ENCODE measurements at regions not wholly inside any gene's neighbourhood (a gene's known extent, or its start where the extent isn't known, plus 50 kb on each side); places are given as distances from the start of the nearest gene placed in this dataset.

DNA sequence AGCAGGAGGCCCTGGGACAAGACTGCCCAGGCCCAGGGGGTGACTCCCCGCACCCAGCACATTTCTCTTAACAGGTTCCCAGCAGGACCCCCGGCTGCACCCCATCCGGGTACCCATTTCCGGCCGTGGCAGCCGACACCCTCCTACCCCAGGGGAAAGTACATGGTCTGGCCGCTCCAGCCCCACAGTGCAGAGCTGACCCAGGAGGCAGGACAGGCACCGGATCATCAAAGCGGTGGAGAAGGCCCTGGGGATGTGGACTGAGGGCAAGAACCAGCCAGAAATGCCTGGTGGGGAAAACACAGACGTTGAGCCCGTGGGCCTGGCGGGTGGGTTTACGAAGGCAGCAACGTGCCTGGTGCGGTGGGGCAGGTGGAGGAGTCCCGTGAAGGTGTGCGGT is 79.5 kb upstream of the GPC1 start:
- TF ChIP-seq CTCF (conservative IDR thresholded peaks at IDR 0.05 in 1 of 2, IDR thresholded peaks at IDR 0.05 in 1 of 2; ENCODE audit: low read depth in 1 of 2, low read length in 2 of 2) (no peak), EZH2 (IDR thresholded peaks at IDR 0.05; ENCODE audit: low read length, missing control alignments) (no peak)
